Kidney (tissue), 13 donors: ENCODE measurements at regions not wholly inside any gene's neighbourhood (a gene's known extent, or its start where the extent isn't known, plus 50 kb on each side); places are given as distances from the start of the nearest gene placed in this dataset.

Experiments used
- DNase-seq, 5 donors: peaks; one replicate each; pipeline ENCODE4 v3.0.0-alpha.2; 2013 to 2020
- FAIRE-seq: peaks from 2 replicates; lab custom pipeline; 2012; peaks lifted over from hg19 to GRCh38; lab: Jason Lieb, UNC
- H3K27ac ChIP-seq, 2 donors: one replicate each; pipeline ENCODE4 v1.7.0; 2013; ENCODE audit warnings: low read depth in 2 of 2, low read length in 2 of 2, inconsistent platforms in 1 of 2
- H3K27me3 ChIP-seq: one replicate; pipeline ENCODE4 v1.7.1; 2013; ENCODE audit warnings: low read length, inconsistent platforms; ENCODE audit not compliant: control insufficient read depth, insufficient read depth
- H3K36me3 ChIP-seq, 3 donors: one replicate each; pipeline versions ENCODE4 v1.7.0 to v1.7.1; 2013; ENCODE audit warnings: low read length in 3 of 3, control low read depth in 1 of 3, inconsistent platforms in 1 of 3; ENCODE audit not compliant: insufficient read depth in 3 of 3, control insufficient read depth in 2 of 3
- H3K4me1 ChIP-seq, 3 donors: one replicate each; pipeline versions ENCODE4 v1.7.0 to v1.7.1; 2013; ENCODE audit warnings: low read length in 3 of 3, inconsistent platforms in 1 of 3, low read depth in 1 of 3; ENCODE audit not compliant: control insufficient read depth in 2 of 3, insufficient read depth in 2 of 3
- H3K4me3 ChIP-seq, 3 donors: one replicate each; pipeline versions ENCODE4 v1.7.0 to v1.8.1; 2013; ENCODE audit warnings: low read length in 3 of 3, control low read depth in 1 of 3, inconsistent platforms in 1 of 3
- H3K9ac ChIP-seq, 3 donors: one replicate each; pipeline versions ENCODE4 v1.7.0 to v1.7.1; 2013; ENCODE audit warnings: low read length in 3 of 3, control low read depth in 1 of 3, inconsistent platforms in 1 of 3
- H3K9me3 ChIP-seq, 3 donors: one replicate each; pipeline versions ENCODE4 v1.7.0 to v1.7.1; 2013; ENCODE audit warnings: low read length in 3 of 3, control low read depth in 1 of 3, inconsistent platforms in 1 of 3; ENCODE audit not compliant: control insufficient read depth in 2 of 3, insufficient read depth in 1 of 3
- intact Hi-C: fragments of 100-400 bp; cut with DNase I; formaldehyde crosslinking; loops from one replicate; pipeline ENCODE4 v1.11.1; 2022
- TF ChIP-seq, protein P1 (sequence below): IDR thresholded peaks from 3 replicates; pipeline ENCODE4 v1.5.1; 2012; ENCODE audit warnings: mild to moderate bottlenecking, moderate library complexity, borderline replicate concordance; ENCODE audit not compliant: insufficient read depth; ENCODE audit errors: extremely low read depth
- donor health status: control.
- donor health status: control.
- donor health status: control.
- donor health status: control.
- donor health status: control.
- donor health status: DM: yes; HTN: yes; CAD: no.
- donor health status: Normal renal cell carcinoma (clear cell type).

GRCh38 chr13:66200555-66200954 is 1029.6 kb downstream of the PCDH9 start:
- TF ChIP-seq, protein P1, sequence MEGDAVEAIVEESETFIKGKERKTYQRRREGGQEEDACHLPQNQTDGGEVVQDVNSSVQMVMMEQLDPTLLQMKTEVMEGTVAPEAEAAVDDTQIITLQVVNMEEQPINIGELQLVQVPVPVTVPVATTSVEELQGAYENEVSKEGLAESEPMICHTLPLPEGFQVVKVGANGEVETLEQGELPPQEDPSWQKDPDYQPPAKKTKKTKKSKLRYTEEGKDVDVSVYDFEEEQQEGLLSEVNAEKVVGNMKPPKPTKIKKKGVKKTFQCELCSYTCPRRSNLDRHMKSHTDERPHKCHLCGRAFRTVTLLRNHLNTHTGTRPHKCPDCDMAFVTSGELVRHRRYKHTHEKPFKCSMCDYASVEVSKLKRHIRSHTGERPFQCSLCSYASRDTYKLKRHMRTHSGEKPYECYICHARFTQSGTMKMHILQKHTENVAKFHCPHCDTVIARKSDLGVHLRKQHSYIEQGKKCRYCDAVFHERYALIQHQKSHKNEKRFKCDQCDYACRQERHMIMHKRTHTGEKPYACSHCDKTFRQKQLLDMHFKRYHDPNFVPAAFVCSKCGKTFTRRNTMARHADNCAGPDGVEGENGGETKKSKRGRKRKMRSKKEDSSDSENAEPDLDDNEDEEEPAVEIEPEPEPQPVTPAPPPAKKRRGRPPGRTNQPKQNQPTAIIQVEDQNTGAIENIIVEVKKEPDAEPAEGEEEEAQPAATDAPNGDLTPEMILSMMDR: no peak

GRCh38 chr13:66195238-66195637 is 1034.9 kb downstream of the PCDH9 start:
- no peak overlapping the region for H3K27ac ChIP-seq
- H3K27me3 ChIP-seq: no peaks in the 10 kb centered on the region
- DNase-seq (no peak), FAIRE-seq (peak; percentile 21)
- no peaks in the 10 kb centered on the region for H3K36me3 ChIP-seq
- H3K4me3 ChIP-seq: no peak overlapping the region
- TF ChIP-seq, protein P1: no peak
- peaks cover 0 to 4% (median 0%) of the 10 kb centered on the region in 3 donors for H3K9me3 ChIP-seq
- intact Hi-C loops: no loop called here
- no peaks in the 10 kb centered on the region for H3K4me1 ChIP-seq
- H3K9ac ChIP-seq: no peak overlapping the region

More at GRCh38 chr13:66200555-66200954, 1029.6 kb downstream of the PCDH9 start:
- H3K9me3 ChIP-seq: no peaks in the 10 kb centered on the region
- H3K9ac ChIP-seq: no peak overlapping the region
- no peaks in the 10 kb centered on the region for H3K4me1 ChIP-seq
- no peaks in the 10 kb centered on the region for H3K36me3 ChIP-seq
- H3K27ac ChIP-seq: no peak overlapping the region
- no peaks in the 10 kb centered on the region for H3K27me3 ChIP-seq
- no peak overlapping the region for H3K4me3 ChIP-seq
- DNase-seq (peak in 1 of 5 donors; percentile 7), FAIRE-seq (no peak)
- intact Hi-C loops: no loop called here

DNA sequence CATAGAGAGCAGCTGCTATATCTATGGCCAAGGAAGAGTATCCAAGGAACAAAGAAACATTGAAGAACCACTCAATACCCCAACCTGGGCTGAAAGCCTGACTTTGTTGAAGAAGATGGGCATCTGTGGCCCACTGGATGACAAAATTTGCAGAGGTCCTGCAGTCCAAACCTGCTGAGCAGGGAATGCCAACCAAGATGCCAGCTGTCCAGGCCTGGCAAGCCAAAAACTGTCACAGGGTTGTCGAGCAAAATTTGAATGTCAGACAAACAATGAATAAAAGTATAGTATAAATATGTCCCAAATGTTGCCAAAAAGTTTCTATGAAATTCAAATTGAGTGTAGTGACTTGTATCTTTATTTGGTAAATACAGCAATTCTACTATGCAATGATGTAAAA is 1040.2 kb downstream of the PCDH9 start:
- H3K27me3 ChIP-seq: no peaks in the 10 kb centered on the region
- no peak overlapping the region for H3K27ac ChIP-seq
- DNase-seq (no peak), FAIRE-seq (no peak)
- no peak overlapping the region for H3K9ac ChIP-seq
- H3K36me3 ChIP-seq: no peaks in the 10 kb centered on the region
- peaks cover 0 to 4% (median 0%) of the 10 kb centered on the region in 3 donors for H3K9me3 ChIP-seq
- H3K4me3 ChIP-seq: no peak overlapping the region
- H3K4me1 ChIP-seq: no peaks in the 10 kb centered on the region
- intact Hi-C loops: no loop called here
- TF ChIP-seq, protein P1: no peak

DNA sequence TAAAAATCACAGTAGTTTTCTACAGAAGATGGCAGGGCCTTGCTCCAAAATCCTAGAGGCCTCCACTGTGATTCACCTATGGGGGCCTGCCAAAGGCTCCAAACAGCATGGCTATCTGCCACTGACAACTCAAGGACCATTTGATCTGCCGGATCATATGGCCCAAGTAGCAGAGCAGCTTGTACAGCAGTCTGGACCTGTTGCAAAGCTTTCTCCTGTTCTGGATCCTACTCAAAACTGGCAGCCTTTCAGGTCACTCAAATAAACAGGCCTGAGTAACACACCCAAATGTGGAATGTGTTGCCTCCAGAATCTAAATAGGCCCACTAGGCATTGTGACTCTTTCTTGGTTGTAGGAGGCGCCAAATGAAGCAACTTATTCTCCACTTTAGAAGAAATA is 1049.3 kb downstream of the PCDH9 start:
- FAIRE-seq (no peak), DNase-seq (no peak)
- Histone ChIP-seq H3K4me3 (no peak overlapping the region), H3K9ac (no peak overlapping the region), H3K36me3 (no peaks in the 10 kb centered on the region), H3K9me3 (no peaks in the 10 kb centered on the region), H3K27me3 (no peaks in the 10 kb centered on the region), H3K27ac (no peak overlapping the region), H3K4me1 (no peaks in the 10 kb centered on the region)
- TF ChIP-seq, protein P1: no peak
- intact Hi-C loops: no loop called here
